Brain microvascular endothelial cell (primary cell): ENCODE measurements at regions not wholly inside any gene's neighbourhood (a gene's known extent, or its start where the extent isn't known, plus 50 kb on each side); places are given as distances from the start of the nearest gene placed in this dataset.

Experiments used
- DNase-seq: peaks from one replicate; pipeline ENCODE4 v3.0.0-alpha.2; 2020
- H3K27ac ChIP-seq: fragments of 250-450 bp; sonication (Bioruptor Pico); 2 replicates; pipeline ENCODE4 v1.5.1; 2020; ENCODE audit warnings: mild to moderate bottlenecking, moderate library complexity
- H3K27me3 ChIP-seq: fragments of 250-450 bp; sonication (Bioruptor Pico); replicated peaks from 2 replicates; pipeline ENCODE4 v1.5.1; 2020; ENCODE audit warnings: mild to moderate bottlenecking
- H3K36me3 ChIP-seq: fragments of 250-450 bp; sonication (Bioruptor Pico); replicated peaks from 2 replicates; pipeline ENCODE4 v1.5.1; 2020; ENCODE audit warnings: mild to moderate bottlenecking
- H3K4me3 ChIP-seq: 2 replicates; pipeline ENCODE4 v1.5.1; 2011; ENCODE audit warnings: low read depth, mild to moderate bottlenecking, control low read depth, low read length, moderate library complexity
- in situ Hi-C: cut with HindIII; loops from 2 replicates; pipeline ENCODE4 v1.10.0; 2017; ENCODE audit warnings: low sequenced_read_pairs, low pct_ligation_motif_present
- TF ChIP-seq, protein P1 (sequence below): IDR thresholded peaks from 2 replicates; pipeline ENCODE4 v1.5.1; 2011; ENCODE audit warnings: low read depth, mild to moderate bottlenecking, moderate library complexity, low read length, control low read depth, inconsistent platforms; ENCODE audit errors: missing control alignments

DNA sequence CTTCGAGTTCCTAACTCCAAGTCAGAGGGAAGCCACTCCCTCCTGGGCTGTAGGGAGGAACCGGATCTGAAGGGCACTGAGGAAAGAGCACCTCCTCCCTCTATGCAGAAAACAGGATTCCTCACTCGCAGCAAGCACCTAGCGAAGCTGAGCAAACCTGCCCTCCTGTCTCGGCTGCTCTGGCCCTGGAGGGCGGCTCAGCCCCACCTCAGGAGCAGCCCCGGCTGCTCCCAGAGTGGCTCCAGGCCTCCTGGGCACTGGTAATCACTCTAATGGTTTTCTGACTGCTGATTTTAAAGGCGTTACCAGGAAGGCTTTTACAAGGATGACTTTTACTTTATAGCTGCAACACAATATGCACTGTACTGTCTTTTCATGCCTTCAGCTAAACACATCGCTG lies 312.5 kb downstream of the TEX29 start:
- DNase-seq, result no peak
- in situ Hi-C loops, result no loop called here
- H3K27ac ChIP-seq, result no peak overlapping the region

DNA sequence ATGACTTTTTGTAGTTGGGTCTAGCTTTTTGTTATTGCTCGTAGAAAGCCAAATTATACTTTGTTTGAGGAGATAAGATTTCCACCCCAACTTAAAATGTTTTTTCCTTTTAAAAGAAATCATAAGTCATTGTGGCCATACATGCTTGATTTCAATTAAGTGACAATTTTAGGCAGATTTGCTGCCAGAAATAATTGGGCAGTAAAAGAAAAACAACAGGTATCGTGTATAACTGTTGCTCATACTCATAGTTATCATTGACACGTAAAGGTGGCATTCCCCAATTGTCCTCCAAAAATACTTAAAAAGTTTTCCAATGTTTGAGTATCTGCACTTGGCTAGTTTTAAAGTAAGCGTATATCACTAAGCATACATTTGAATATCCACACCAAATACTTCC lies 313.0 kb downstream of the TEX29 start:
- DNase-seq, result no peak
- Histone ChIP-seq H3K27ac (no peak overlapping the region), H3K27me3 (no peaks in the 10 kb centered on the region), H3K4me3 (no peak overlapping the region), H3K36me3 (no peaks in the 10 kb centered on the region)
- TF ChIP-seq, protein P1, sequence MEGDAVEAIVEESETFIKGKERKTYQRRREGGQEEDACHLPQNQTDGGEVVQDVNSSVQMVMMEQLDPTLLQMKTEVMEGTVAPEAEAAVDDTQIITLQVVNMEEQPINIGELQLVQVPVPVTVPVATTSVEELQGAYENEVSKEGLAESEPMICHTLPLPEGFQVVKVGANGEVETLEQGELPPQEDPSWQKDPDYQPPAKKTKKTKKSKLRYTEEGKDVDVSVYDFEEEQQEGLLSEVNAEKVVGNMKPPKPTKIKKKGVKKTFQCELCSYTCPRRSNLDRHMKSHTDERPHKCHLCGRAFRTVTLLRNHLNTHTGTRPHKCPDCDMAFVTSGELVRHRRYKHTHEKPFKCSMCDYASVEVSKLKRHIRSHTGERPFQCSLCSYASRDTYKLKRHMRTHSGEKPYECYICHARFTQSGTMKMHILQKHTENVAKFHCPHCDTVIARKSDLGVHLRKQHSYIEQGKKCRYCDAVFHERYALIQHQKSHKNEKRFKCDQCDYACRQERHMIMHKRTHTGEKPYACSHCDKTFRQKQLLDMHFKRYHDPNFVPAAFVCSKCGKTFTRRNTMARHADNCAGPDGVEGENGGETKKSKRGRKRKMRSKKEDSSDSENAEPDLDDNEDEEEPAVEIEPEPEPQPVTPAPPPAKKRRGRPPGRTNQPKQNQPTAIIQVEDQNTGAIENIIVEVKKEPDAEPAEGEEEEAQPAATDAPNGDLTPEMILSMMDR, result no peak
- in situ Hi-C loops, result no loop called here

More for the DNA sequence above, 312.5 kb downstream of the TEX29 start:
- Histone ChIP-seq H3K36me3 (no peaks in the 10 kb centered on the region), H3K27me3 (no peaks in the 10 kb centered on the region), H3K4me3 (no peak overlapping the region)
- TF ChIP-seq, protein P1, result no peak

DNA sequence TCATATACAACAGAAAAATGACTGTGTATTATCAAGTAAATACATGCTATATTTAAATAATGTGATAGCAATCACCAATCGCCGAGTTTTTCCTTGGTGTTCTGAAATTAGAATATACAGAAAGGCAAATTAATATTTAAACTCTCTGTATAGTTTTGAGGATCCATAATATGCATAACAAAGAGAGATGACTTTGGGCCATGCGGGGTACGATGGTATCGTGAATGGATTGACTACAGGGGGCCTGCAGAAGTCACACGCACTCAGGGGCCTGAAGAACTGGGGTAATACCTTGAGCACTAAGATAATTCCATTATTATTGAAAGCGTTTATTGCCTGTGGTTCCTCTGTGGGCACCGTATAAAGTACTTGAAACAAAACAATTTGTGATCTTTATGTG lies 314.0 kb downstream of the TEX29 start:
- Histone ChIP-seq H3K27me3 (no peaks in the 10 kb centered on the region), H3K36me3 (no peaks in the 10 kb centered on the region), H3K4me3 (no peak overlapping the region), H3K27ac (no peak overlapping the region)
- TF ChIP-seq, protein P1, result no peak
- in situ Hi-C loops, result no loop called here
- no peak for DNase-seq

DNA sequence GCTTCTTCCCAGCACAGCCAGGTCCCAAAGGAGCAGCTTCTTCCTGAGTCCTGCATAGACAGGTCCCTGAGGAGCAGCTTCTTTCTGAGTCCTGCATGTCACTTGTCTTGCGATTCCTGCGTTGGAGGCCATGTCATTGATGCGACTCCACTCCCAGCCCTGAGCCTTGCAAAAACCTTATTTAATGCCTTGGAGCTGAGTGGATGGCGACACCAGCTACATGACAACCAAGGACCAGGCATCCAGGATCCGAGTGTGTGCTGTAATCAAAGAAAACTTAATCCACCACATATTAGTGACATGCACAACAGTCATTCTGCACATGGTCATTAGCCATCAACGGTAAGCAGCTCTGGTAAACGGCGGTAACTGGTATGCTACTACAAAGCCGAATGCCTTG lies 315.8 kb downstream of the TEX29 start:
- Histone ChIP-seq H3K27ac (no peak overlapping the region), H3K27me3 (no peaks in the 10 kb centered on the region), H3K4me3 (no peak overlapping the region), H3K36me3 (no peaks in the 10 kb centered on the region)
- in situ Hi-C loops, result no loop called here
- DNase-seq, result no peak
- TF ChIP-seq, protein P1, result no peak

DNA sequence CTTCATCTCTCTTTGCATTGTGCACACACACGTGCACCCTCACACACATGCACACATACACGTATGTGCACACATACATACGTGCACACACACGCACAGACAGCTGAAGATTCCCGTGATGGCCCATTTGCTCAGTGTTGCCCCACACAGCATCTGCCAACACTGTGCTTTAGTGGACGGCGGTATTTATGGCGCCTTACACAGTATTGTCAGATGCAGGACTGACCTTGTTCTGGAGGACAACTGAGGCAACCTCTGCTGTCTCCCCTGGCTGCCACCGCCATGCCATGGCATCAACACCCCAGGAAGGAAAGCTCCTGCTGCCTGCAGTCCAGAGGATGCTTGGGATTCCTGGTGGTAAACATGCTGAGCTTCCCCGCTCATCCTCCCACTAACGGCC lies 316.4 kb downstream of the TEX29 start:
- Histone ChIP-seq H3K36me3 (no peaks in the 10 kb centered on the region), H3K27ac (no peak overlapping the region), H3K4me3 (no peak overlapping the region), H3K27me3 (no peaks in the 10 kb centered on the region)
- TF ChIP-seq, protein P1, result no peak
- DNase-seq, result no peak
- in situ Hi-C loops, result no loop called here

DNA sequence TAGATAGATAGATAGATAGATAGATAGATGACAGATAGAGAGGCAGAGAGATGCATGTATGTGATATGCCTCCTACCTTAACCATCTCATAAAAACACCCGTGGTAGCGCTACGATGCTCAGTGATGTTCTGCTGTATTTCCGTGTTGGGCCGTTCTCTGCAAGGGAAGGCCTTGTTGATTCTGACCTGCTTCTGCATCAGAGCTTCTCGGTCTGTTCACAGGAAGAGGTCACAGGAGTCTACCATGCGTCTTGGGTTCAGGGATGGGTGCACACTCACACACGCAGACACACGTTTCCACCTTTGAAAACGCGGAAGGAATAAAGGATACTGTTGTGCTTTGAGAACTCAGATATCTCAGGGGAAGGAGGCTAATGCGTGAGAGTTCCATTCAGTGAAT lies 316.9 kb downstream of the TEX29 start:
- no peak for DNase-seq
- TF ChIP-seq, protein P1, result no peak
- no peaks in the 10 kb centered on the region for H3K27me3 ChIP-seq
- in situ Hi-C loops, result no loop called here
- no peak overlapping the region for H3K27ac ChIP-seq
- no peaks in the 10 kb centered on the region for H3K36me3 ChIP-seq
- no peak overlapping the region for H3K4me3 ChIP-seq
